HepG2 (cell line): ENCODE measurements at regions not wholly inside any gene's neighbourhood (a gene's known extent, or its start where the extent isn't known, plus 50 kb on each side); places are given as distances from the start of the nearest gene placed in this dataset.

Experiments
- PAWR ChIP-seq: sonication (generic); formaldehyde crosslinking; IDR thresholded peaks from 2 replicates; pipeline ENCODE4 v1.4.0; 2020; ENCODE audit warnings: missing genetic modification reagents, mild to moderate bottlenecking, borderline replicate concordance
- SALL1 ChIP-seq: sonication (generic); formaldehyde crosslinking; IDR thresholded peaks from 2 replicates; pipeline ENCODE4 v1.8.0; 2022; ENCODE audit warnings: mild to moderate bottlenecking, missing genetic modification reagents
- SIX4 ChIP-seq: sonication (generic); formaldehyde crosslinking; IDR thresholded peaks from 2 replicates; pipeline ENCODE4 v1.4.0; 2020; ENCODE audit warnings: missing genetic modification reagents
- YY1 ChIP-seq: IDR thresholded peaks from 2 replicates; pipeline ENCODE4 v1.6.1; 2011; ENCODE audit warnings: low read length, low read depth, moderate library complexity, mild to moderate bottlenecking; ENCODE audit not compliant: insufficient read depth, insufficient replicate concordance
- ZFYVE20 ChIP-seq: sonication (generic); formaldehyde crosslinking; IDR thresholded peaks from 2 replicates; pipeline ENCODE4 v1.8.0; 2023; ENCODE audit warnings: low read depth, mild to moderate bottlenecking, moderate library complexity, missing genetic modification reagents, borderline replicate concordance
- ZNF12 ChIP-seq: sonication (generic); formaldehyde crosslinking; IDR thresholded peaks from 2 replicates; pipeline ENCODE4 v1.5.0; 2020; ENCODE audit warnings: missing genetic modification reagents
- ZNF17 ChIP-seq: sonication (generic); formaldehyde crosslinking; IDR thresholded peaks from 2 replicates; pipeline ENCODE4 v1.5.0; 2020; ENCODE audit warnings: mild to moderate bottlenecking, missing genetic modification reagents
- ZNF3 ChIP-seq: IDR thresholded peaks from 2 replicates; pipeline ENCODE4 v1.7.0; 2017; ENCODE audit warnings: inconsistent platforms
- ZNF761 ChIP-seq: sonication (generic); formaldehyde crosslinking; conservative IDR thresholded peaks from 2 replicates; pipeline ENCODE4 v1.4.0; 2020; ENCODE audit warnings: mild to moderate bottlenecking, missing genetic modification reagents
- ZSCAN22 ChIP-seq: sonication (generic); formaldehyde crosslinking; IDR thresholded peaks from 2 replicates; pipeline ENCODE4 v1.4.0; 2020; ENCODE audit warnings: mild to moderate bottlenecking, missing genetic modification reagents
- TF ChIP-seq, protein P1 (sequence below), 2 experiments: sonication (generic) in 1 of 2; formaldehyde crosslinking in 1 of 2; IDR thresholded peaks; 2 replicates each; pipeline versions ENCODE4 v1.4.0 to v1.6.1; 2016 to 2020; ENCODE audit warnings: borderline replicate concordance in 1 of 2, low read depth in 1 of 2, mild to moderate bottlenecking in 1 of 2, missing genetic modification reagents in 1 of 2
- TF ChIP-seq, protein P2 (sequence below): sonication (generic); formaldehyde crosslinking; IDR thresholded peaks from 2 replicates; pipeline ENCODE4 v1.4.0; 2020; ENCODE audit warnings: missing genetic modification reagents
- TF ChIP-seq, protein P3 (sequence below): sonication (generic); formaldehyde crosslinking; IDR thresholded peaks from 2 replicates; pipeline ENCODE4 v1.4.0; 2020; ENCODE audit warnings: missing genetic modification reagents
- TF ChIP-seq, protein P4 (sequence below): IDR thresholded peaks from 2 replicates; pipeline ENCODE4 v1.6.1; 2016; ENCODE audit warnings: low read depth, borderline replicate concordance
- TF ChIP-seq, protein P5 (sequence below): sonication (generic); formaldehyde crosslinking; IDR thresholded peaks from 2 replicates; pipeline ENCODE4 v1.4.0; 2020; ENCODE audit warnings: mild to moderate bottlenecking, missing genetic modification reagents

DNA sequence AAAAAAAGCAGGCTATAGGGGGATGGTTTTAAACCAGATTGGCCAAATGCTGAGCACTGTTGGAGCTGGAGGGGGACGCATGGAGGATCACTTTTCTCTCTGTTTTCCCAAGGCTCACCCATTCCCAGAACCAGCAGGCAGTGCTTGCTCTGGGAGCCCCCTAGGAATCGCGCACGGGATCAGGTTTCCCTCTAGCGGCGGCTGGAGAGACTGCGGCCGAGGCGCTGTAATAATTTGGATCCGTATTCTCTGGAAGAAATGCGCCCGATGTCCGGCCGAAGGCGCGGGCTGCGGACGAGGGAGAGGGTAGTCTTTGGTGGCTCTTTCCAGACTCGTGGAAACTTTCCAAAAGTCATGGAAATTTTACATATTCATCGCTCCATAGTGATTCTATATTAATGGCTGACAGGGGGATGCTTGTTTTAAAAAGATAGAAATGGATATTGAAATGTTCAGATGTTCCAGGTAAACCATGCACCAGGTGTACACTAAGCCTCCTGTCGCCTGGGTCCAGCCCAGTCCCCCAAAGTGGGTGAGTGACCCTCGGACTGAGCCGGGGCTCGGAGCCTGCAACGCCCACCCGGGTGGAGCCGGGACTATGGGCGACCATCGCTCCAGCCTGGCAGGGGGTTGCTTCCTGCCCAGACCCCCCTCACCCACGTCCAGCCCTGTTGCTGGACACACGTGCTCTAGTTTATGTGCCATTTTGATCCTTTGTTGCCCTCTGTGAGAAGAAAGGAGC lies 78.7 kb upstream of the PHACTR3 start (continued):
- TF ChIP-seq, protein P1, sequence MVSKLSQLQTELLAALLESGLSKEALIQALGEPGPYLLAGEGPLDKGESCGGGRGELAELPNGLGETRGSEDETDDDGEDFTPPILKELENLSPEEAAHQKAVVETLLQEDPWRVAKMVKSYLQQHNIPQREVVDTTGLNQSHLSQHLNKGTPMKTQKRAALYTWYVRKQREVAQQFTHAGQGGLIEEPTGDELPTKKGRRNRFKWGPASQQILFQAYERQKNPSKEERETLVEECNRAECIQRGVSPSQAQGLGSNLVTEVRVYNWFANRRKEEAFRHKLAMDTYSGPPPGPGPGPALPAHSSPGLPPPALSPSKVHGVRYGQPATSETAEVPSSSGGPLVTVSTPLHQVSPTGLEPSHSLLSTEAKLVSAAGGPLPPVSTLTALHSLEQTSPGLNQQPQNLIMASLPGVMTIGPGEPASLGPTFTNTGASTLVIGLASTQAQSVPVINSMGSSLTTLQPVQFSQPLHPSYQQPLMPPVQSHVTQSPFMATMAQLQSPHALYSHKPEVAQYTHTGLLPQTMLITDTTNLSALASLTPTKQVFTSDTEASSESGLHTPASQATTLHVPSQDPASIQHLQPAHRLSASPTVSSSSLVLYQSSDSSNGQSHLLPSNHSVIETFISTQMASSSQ (IDR thresholded peaks at IDR 0.05; ENCODE audit: low read depth): no peak
- TF ChIP-seq, protein P1 (CRISPR knock-in tag; IDR thresholded peaks at IDR 0.05; ENCODE audit: borderline replicate concordance): no peak
- TF ChIP-seq, protein P2, sequence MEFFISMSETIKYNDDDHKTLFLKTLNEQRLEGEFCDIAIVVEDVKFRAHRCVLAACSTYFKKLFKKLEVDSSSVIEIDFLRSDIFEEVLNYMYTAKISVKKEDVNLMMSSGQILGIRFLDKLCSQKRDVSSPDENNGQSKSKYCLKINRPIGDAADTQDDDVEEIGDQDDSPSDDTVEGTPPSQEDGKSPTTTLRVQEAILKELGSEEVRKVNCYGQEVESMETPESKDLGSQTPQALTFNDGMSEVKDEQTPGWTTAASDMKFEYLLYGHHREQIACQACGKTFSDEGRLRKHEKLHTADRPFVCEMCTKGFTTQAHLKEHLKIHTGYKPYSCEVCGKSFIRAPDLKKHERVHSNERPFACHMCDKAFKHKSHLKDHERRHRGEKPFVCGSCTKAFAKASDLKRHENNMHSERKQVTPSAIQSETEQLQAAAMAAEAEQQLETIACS (CRISPR knock-in tag): no peak
- TF ChIP-seq SIX4 (CRISPR knock-in tag): no peak
- no peak for TF ChIP-seq ZNF3 (CRISPR knock-in tag)
- TF ChIP-seq, protein P3, sequence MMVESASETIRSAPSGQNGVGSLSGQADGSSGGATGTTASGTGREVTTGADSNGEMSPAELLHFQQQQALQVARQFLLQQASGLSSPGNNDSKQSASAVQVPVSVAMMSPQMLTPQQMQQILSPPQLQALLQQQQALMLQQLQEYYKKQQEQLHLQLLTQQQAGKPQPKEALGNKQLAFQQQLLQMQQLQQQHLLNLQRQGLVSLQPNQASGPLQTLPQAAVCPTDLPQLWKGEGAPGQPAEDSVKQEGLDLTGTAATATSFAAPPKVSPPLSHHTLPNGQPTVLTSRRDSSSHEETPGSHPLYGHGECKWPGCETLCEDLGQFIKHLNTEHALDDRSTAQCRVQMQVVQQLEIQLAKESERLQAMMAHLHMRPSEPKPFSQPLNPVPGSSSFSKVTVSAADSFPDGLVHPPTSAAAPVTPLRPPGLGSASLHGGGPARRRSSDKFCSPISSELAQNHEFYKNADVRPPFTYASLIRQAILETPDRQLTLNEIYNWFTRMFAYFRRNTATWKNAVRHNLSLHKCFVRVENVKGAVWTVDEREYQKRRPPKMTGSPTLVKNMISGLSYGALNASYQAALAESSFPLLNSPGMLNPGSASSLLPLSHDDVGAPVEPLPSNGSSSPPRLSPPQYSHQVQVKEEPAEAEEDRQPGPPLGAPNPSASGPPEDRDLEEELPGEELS (CRISPR knock-in tag): no peak
- no peak for TF ChIP-seq ZFYVE20
- TF ChIP-seq SALL1 (CRISPR knock-in tag): peak; percentile 55; the same call in 1 of the 2 replicates
- TF ChIP-seq ZNF12 (CRISPR knock-in tag): no peak
- no peak for TF ChIP-seq PAWR (CRISPR knock-in tag)
- TF ChIP-seq, protein P4, sequence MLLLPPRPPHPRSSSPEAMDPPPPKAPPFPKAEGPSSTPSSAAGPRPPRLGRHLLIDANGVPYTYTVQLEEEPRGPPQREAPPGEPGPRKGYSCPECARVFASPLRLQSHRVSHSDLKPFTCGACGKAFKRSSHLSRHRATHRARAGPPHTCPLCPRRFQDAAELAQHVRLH (CRISPR knock-in tag): no peak
- TF ChIP-seq, protein P5, sequence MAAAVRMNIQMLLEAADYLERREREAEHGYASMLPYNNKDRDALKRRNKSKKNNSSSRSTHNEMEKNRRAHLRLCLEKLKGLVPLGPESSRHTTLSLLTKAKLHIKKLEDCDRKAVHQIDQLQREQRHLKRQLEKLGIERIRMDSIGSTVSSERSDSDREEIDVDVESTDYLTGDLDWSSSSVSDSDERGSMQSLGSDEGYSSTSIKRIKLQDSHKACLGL (CRISPR knock-in tag): peak; percentile 53; the same call in 1 of the 2 replicates
- peak; percentile 80 for TF ChIP-seq YY1
- TF ChIP-seq ZNF17: no peak
- TF ChIP-seq ZNF761 (CRISPR knock-in tag): no peak
- TF ChIP-seq ZSCAN22 (CRISPR knock-in tag): no peak
